Effector memory CD4-positive, alpha-beta T cell (primary cell): ENCODE measurements at regions not wholly inside any gene's neighbourhood (a gene's known extent, or its start where the extent isn't known, plus 50 kb on each side); places are given as distances from the start of the nearest gene placed in this dataset.

ENCODE experiments used
- DNase-seq, 3 donors: peaks; one replicate each; pipeline ENCODE4 v3.0.0-alpha.2; 2020
- H3K27ac ChIP-seq: 2 replicates; pipeline ENCODE4 v1.7.0; 2013; ENCODE audit warnings: mild to moderate bottlenecking, low read length, moderate library complexity; ENCODE audit not compliant: insufficient read depth, poor library complexity, severe bottlenecking
- H3K27me3 ChIP-seq: replicated peaks from 2 replicates; pipeline ENCODE4 v1.7.0; 2013; ENCODE audit warnings: mild to moderate bottlenecking, low read length; ENCODE audit not compliant: insufficient read depth, control insufficient read depth, poor library complexity, severe bottlenecking
- H3K36me3 ChIP-seq: 2 replicates; pipeline ENCODE4 v1.7.0; 2013; ENCODE audit warnings: mild to moderate bottlenecking, low read length, moderate library complexity; ENCODE audit not compliant: control insufficient read depth, insufficient read depth
- H3K4me1 ChIP-seq: 2 replicates; pipeline ENCODE4 v1.7.0; 2013; ENCODE audit warnings: low read length, mild to moderate bottlenecking; ENCODE audit not compliant: control insufficient read depth, insufficient read depth, poor library complexity, severe bottlenecking
- H3K4me3 ChIP-seq: 2 replicates; pipeline ENCODE4 v1.7.0; 2013; ENCODE audit warnings: low read length, low read depth, mild to moderate bottlenecking; ENCODE audit not compliant: insufficient read depth, poor library complexity, severe bottlenecking
- H3K9me3 ChIP-seq: 2 replicates; pipeline ENCODE4 v1.7.0; 2013; ENCODE audit warnings: mild to moderate bottlenecking, low read length, moderate library complexity; ENCODE audit not compliant: control insufficient read depth

- no peak overlapping the region for H3K27ac ChIP-seq
- no peaks in the 10 kb centered on the region for H3K9me3 ChIP-seq
- DNase-seq = no peak
- no peaks in the 10 kb centered on the region for H3K36me3 ChIP-seq
- no peaks in the 10 kb centered on the region for H3K27me3 ChIP-seq
- no peaks in the 10 kb centered on the region for H3K4me1 ChIP-seq
- no peak overlapping the region for H3K4me3 ChIP-seq
Observed at GRCh38 chr21:24403221-24403620, 1204.1 kb downstream of the MRPL39 start.

DNA sequence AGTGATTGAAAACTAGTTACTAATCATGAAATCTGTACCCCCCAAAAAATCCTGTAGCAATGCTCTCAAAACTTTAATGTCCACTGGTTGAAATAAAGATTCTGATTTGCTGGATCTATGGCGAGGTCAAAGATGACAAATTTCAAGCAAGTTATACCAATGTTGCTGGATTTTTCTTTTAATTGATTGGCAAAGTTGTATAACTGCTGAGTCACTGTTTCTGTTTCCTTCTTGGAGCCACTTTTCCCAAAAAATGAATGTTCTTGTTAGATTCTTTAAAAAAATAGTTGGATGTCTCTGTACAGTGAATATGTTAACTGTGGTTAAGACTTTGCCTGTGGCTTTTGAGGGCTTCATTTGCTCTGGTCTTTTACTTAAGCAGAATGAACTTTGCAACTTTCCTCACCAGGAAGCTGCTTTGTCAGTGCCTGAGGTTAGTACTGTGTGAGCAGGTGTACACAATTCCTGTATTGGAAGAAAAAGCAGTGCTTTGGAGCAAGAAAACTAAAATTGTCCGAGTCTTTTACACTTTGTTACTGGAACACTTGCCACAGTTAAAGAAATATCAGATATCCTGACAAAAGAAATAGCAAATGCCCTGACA is 1211.9 kb downstream of the MRPL39 start:
- H3K27me3 ChIP-seq = no peaks in the 10 kb centered on the region
- no peak for DNase-seq
- no peak overlapping the region for H3K4me3 ChIP-seq
- H3K4me1 ChIP-seq = no peaks in the 10 kb centered on the region
- H3K36me3 ChIP-seq = no peaks in the 10 kb centered on the region
- no peak overlapping the region for H3K27ac ChIP-seq
- no peaks in the 10 kb centered on the region for H3K9me3 ChIP-seq

DNA sequence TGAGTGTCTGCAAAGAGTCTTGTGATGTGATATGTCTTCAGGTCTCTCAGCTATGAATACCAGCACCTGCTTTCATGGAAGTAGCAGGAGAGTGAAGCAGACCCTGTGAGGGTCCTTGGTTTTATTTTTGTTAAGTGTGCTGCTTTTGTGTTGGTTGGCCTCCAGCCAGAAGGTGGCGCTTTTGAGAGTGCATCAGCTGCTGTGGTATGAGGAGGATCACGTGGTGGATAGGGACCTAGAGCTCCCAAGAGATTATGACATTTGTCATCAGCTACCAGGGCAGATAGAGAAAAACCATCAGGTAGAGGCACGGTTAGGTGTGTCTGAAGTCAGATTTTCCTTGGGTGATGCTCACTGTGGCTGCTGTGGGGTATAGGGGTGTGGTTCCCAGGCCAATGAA is 1232.1 kb downstream of the MRPL39 start:
- Histone ChIP-seq H3K27ac (no peak overlapping the region), H3K4me1 (no peaks in the 10 kb centered on the region), H3K27me3 (no peaks in the 10 kb centered on the region), H3K9me3 (no peaks in the 10 kb centered on the region), H3K36me3 (no peaks in the 10 kb centered on the region), H3K4me3 (no peak overlapping the region)
- DNase-seq = no peak

DNA sequence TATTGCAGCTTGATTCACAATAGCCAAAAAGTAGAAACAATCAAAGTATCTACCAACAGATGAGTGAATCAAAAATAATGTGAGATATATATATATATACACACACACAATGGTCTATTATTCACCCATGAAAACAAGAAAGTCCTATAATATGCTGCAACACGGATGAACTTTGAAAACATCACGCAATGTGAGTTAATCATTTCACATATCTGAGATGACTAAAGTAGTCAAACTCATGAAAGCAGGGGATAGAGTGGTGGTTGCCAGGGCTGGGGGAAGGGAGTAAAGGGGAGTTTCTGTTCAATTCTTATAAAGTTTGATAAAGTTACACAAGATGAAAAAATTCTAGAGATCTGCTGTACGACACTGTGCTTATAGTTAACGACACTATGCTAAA is 1234.8 kb downstream of the MRPL39 start:
- Histone ChIP-seq H3K36me3 (no peaks in the 10 kb centered on the region), H3K4me3 (no peak overlapping the region), H3K27ac (no peak overlapping the region), H3K9me3 (no peaks in the 10 kb centered on the region), H3K27me3 (no peaks in the 10 kb centered on the region), H3K4me1 (no peaks in the 10 kb centered on the region)
- DNase-seq = no peak

- Histone ChIP-seq H3K4me1 (no peaks in the 10 kb centered on the region), H3K36me3 (no peaks in the 10 kb centered on the region), H3K9me3 (no peaks in the 10 kb centered on the region), H3K27me3 (no peaks in the 10 kb centered on the region), H3K27ac (no peak overlapping the region), H3K4me3 (no peak overlapping the region)
- DNase-seq = no peak
Observed at GRCh38 chr21:24369746-24370145, 1237.5 kb downstream of the MRPL39 start.

DNA sequence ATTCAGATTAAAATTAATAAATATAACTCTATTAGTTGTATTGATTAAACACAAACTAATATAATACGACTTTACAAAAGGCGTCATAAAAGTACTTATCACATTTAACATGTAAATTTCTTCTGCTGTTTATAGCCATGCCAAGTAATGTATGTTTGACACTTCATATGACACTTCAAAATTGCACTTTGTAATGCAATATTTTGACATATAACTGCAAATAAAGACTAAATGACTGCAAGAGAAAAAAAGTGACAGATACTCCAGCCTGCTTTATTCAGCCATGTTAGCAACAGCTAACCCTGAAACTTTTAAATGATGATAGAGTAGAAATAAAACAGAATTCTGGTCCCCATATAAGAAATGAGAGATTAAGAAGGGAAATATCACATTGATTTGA is 1238.0 kb downstream of the MRPL39 start:
- no peak overlapping the region for H3K27ac ChIP-seq
- no peaks in the 10 kb centered on the region for H3K27me3 ChIP-seq
- H3K36me3 ChIP-seq = no peaks in the 10 kb centered on the region
- no peaks in the 10 kb centered on the region for H3K4me1 ChIP-seq
- H3K9me3 ChIP-seq = no peaks in the 10 kb centered on the region
- DNase-seq = no peak
- no peak overlapping the region for H3K4me3 ChIP-seq

DNA sequence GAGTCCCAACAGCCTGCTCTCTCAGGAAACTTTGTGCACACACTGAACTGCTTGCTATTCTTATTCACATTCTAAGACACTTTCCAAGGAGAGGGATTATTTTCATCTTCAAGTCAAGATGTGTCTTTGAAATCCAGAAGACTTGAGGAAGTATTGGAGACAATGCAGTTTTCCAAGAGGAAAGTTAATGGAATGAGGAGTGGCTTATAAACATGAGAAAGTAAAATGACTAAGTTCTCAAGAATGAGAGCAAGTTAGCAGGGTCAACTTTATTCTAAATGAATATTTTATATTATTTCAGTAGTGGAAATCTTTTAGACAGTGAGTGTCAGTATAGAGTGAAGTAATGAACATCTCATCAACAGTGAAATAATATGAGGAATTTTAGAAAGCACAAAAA is 1239.3 kb downstream of the MRPL39 start:
- H3K4me1 ChIP-seq = no peaks in the 10 kb centered on the region
- no peaks in the 10 kb centered on the region for H3K27me3 ChIP-seq
- H3K9me3 ChIP-seq = no peaks in the 10 kb centered on the region
- H3K27ac ChIP-seq = no peak overlapping the region
- no peaks in the 10 kb centered on the region for H3K36me3 ChIP-seq
- no peak overlapping the region for H3K4me3 ChIP-seq
- no peak for DNase-seq

DNA sequence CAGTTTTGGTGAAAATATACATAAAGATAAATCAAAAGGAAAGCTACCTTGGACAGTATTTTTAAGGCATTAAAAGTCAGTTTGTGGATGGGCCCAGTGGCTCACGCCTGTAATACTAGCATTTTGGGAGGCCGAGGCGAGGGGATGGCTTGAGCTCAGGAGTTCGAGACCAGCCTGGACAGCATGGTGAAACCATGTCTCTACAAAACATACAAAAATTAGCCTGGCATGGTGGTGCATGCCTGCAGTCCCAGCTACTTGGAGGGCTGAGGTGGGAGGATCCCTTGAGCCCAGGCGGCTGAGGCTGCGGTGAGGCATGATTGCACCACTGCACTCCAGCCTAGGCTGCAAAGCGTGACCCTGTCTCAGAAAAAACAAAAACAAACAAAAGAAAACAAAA is 1253.8 kb downstream of the MRPL39 start:
- Histone ChIP-seq H3K27me3 (no peaks in the 10 kb centered on the region), H3K27ac (no peak overlapping the region), H3K9me3 (no peaks in the 10 kb centered on the region), H3K36me3 (no peaks in the 10 kb centered on the region), H3K4me1 (no peaks in the 10 kb centered on the region), H3K4me3 (no peak overlapping the region)
- no peak for DNase-seq

- no peaks in the 10 kb centered on the region for H3K36me3 ChIP-seq
- no peak overlapping the region for H3K4me3 ChIP-seq
- H3K27ac ChIP-seq = no peak overlapping the region
- no peak for DNase-seq
- H3K9me3 ChIP-seq = no peaks in the 10 kb centered on the region
- no peaks in the 10 kb centered on the region for H3K27me3 ChIP-seq
- H3K4me1 ChIP-seq = no peaks in the 10 kb centered on the region
Observed at GRCh38 chr21:24339406-24339805, 1267.9 kb downstream of the MRPL39 start.

GRCh38 chr21:24336491-24336890 is 1270.8 kb downstream of the MRPL39 start:
- Histone ChIP-seq H3K4me3 (no peak overlapping the region), H3K27ac (no peak overlapping the region), H3K36me3 (no peaks in the 10 kb centered on the region), H3K4me1 (no peaks in the 10 kb centered on the region), H3K27me3 (no peaks in the 10 kb centered on the region), H3K9me3 (no peaks in the 10 kb centered on the region)
- DNase-seq = no peak

GRCh38 chr21:24323536-24323935 is 1283.7 kb downstream of the MRPL39 start:
- H3K36me3 ChIP-seq = no peaks in the 10 kb centered on the region
- no peaks in the 10 kb centered on the region for H3K27me3 ChIP-seq
- no peak overlapping the region for H3K4me3 ChIP-seq
- H3K9me3 ChIP-seq = no peaks in the 10 kb centered on the region
- H3K4me1 ChIP-seq = no peaks in the 10 kb centered on the region
- H3K27ac ChIP-seq = no peak overlapping the region
- DNase-seq = no peak
